Stomach (tissue), 8 donors: ENCODE measurements at regions not wholly inside any gene's neighbourhood (a gene's known extent, or its start where the extent isn't known, plus 50 kb on each side); places are given as distances from the start of the nearest gene placed in this dataset.
A peak's percentile ranks its signal among the peaks of the same experiment; 100 is the strongest.
"Not testable (repeated sequence)": the region's sequence is repeated elsewhere in the genome, so short reads cannot be mapped to it uniquely, and the experiment has no call there.

Experiments
- DNase-seq, 2 donors: peaks; one replicate each; pipeline versions ENCODE4 v3.0.0 to v3.0.0-alpha.2; 2013 to 2019
- H3K27ac ChIP-seq, 5 donors: fragments of 200-600 bp in 4 of 5; sonication (generic) in 4 of 5; one replicate each; pipeline ENCODE4 v1.5.1; 2013 to 2019; ENCODE audit warnings: mild to moderate bottlenecking in 1 of 5, moderate library complexity in 1 of 5
- H3K27me3 ChIP-seq, 3 donors: fragments of 200-600 bp; sonication (generic); one replicate each; pipeline ENCODE4 v1.5.1; 2017 to 2019; ENCODE audit warnings: mixed run types in 1 of 3
- H3K36me3 ChIP-seq, 4 donors: fragments of 200-600 bp; sonication (generic); 1 replicate in 3 of 4; 2 replicates in 1 of 4; pipeline ENCODE4 v1.5.1; 2016 to 2019
- H3K4me1 ChIP-seq, 4 donors: fragments of 200-600 bp; sonication (generic); one replicate each; pipeline ENCODE4 v1.5.1; 2016 to 2019
- H3K4me3 ChIP-seq, 4 donors: fragments of 200-600 bp; sonication (generic) in 3 of 4; one replicate each; pipeline ENCODE4 v1.5.1; 2016 to 2019; ENCODE audit warnings: mild to moderate bottlenecking in 1 of 4
- H3K9me3 ChIP-seq, 4 donors: fragments of 200-600 bp; sonication (generic); one replicate each; pipeline ENCODE4 v1.5.1; 2016 to 2019
- CTCF ChIP-seq, 7 experiments: fragments of 450-650 bp in 4 of 7; fragments of 200-600 bp in 3 of 7; sonication (generic) in 3 of 7; IDR thresholded peaks; one replicate each; pipeline ENCODE4 v1.5.1; 2016 to 2019; ENCODE audit warnings: antibody characterized with exemption in 7 of 7, control low read depth in 2 of 7, mild to moderate bottlenecking in 1 of 7
- EP300 ChIP-seq: sonication (generic); formaldehyde crosslinking; IDR thresholded peaks from one replicate; pipeline ENCODE4 v1.6.1; 2017; ENCODE audit warnings: antibody characterized with exemption
- POLR2A ChIP-seq, 4 donors: fragments of 450-650 bp; IDR thresholded peaks; one replicate each; pipeline ENCODE4 v1.6.1; 2016; ENCODE audit warnings: antibody characterized with exemption in 4 of 4, control low read depth in 2 of 4, mild to moderate bottlenecking in 1 of 4, moderate library complexity in 1 of 4
- POLR2AphosphoS5 ChIP-seq, 3 donors: sonication (generic); formaldehyde crosslinking; IDR thresholded peaks; one replicate each; pipeline ENCODE4 v1.6.1; 2016; ENCODE audit warnings: antibody characterized with exemption in 3 of 3
- whole genome bisulfite sequencing, 5 donors: extraction: QIAGEN DNeasy Blood & Tissue Kit in 3 of 5; methylation state at CpG; one replicate each; pipeline versions ENCODE4 v1.1.5 to v1.1.7; 2013 to 2018; 5-methylcytosine and 5-hydroxymethylcytosine counted together
- intact Hi-C: fragments of 100-400 bp; cut with DNase I; formaldehyde crosslinking; loops from one replicate; pipeline ENCODE4 v1.15.1; 2023; ENCODE audit warnings: low total_unique reads
- donor health status: healthy with polysubstance abuse.
- donor health status: Bipolar disorder and iron deficiency.
- donor health status: healthy.

GRCh38 chr17:63082273-63082861, 116.3 kb downstream of the TANC2 start:
- intact Hi-C loops, result no loop called here
- Histone ChIP-seq H3K4me1 (peaks cover 0 to 5% (median 2%) of the 10 kb centered on the region in 4 donors), H3K27ac (no peak overlapping the region), H3K36me3 (no peaks in the 10 kb centered on the region), H3K9me3 (no peaks in the 10 kb centered on the region), H3K4me3 (no peak overlapping the region), H3K27me3 (no peaks in the 10 kb centered on the region)
- peak in 1 of 2 donors; percentile 54 for DNase-seq
- TF ChIP-seq CTCF (IDR thresholded peaks at IDR 0.05) (peak in 1 of 7 experiments; percentile 25), POLR2A (IDR thresholded peaks at IDR 0.05) (no peak)
- 81 to 96% (median 89%) methylated on average over 2 of the region's 2 CpGs for WGBS, 5 donors

- Histone ChIP-seq H3K27me3 (no peaks in the 10 kb centered on the region), H3K4me1 (peaks cover 0 to 5% (median 2%) of the 10 kb centered on the region in 4 donors), H3K4me3 (no peak overlapping the region), H3K9me3 (no peaks in the 10 kb centered on the region), H3K27ac (no peak overlapping the region), H3K36me3 (no peaks in the 10 kb centered on the region)
- WGBS, 5 donors, result 91 to 100% (median 97%) methylated on average over 1 of the region's 1 CpG
- TF ChIP-seq POLR2AphosphoS5 (IDR thresholded peaks at IDR 0.05) (no peak), CTCF (IDR thresholded peaks at IDR 0.05) (no peak), EP300 (no peak), POLR2A (IDR thresholded peaks at IDR 0.05) (no peak)
- no peak for DNase-seq
- intact Hi-C loops, result no loop called here
Measured at GRCh38 chr17:63082952-63083351, 116.9 kb downstream of the TANC2 start.

DNA sequence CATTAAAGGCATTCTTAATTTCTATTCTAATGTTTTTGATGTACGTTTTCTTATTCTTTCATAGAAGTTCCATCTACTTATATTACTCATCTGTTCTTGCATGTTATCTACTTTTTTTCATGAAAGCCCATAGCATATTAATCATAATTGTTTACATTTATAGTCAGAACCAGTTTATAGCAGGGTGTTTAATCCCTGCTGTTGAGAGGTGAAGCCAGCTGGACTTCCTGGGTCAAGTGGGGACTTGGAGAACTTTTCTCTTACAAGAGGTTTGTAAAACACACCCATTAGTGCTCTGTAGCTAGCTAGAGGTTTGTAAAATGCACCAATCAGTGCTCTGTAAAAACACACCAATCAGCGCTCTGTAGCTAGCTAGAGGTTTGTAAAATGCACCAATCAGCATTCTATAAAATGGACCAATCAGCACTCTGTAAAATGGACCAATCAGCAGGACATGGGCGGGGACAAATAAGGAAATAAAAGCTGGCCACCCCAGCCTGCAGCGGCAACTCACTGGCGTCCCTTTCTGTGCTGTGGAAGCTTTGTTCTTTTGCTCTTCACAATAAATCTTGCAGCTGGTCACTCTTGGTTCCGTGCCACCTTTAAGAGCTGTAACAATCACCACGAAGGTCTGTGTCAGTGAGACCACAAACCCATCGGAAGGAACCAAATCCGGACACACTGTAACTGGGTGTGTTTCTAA, 120.6 kb downstream of the TANC2 start:
- no peak overlapping the region for H3K27ac ChIP-seq
- no peaks in the 10 kb centered on the region for H3K36me3 ChIP-seq
- peaks cover 0 to 5% (median 2%) of the 10 kb centered on the region in 4 donors for H3K4me1 ChIP-seq
- WGBS, 5 donors, result 90 to 94% (median 92%) methylated on average over 9 of the region's 9 CpGs
- H3K4me3 ChIP-seq, result no peak overlapping the region
- no peak for DNase-seq
- no peaks in the 10 kb centered on the region for H3K27me3 ChIP-seq
- intact Hi-C loops, result no loop called here
- no peaks in the 10 kb centered on the region for H3K9me3 ChIP-seq
- TF ChIP-seq CTCF (IDR thresholded peaks at IDR 0.05) (no peak), EP300 (no peak), POLR2A (IDR thresholded peaks at IDR 0.05) (no peak), POLR2AphosphoS5 (IDR thresholded peaks at IDR 0.05) (no peak)

DNA sequence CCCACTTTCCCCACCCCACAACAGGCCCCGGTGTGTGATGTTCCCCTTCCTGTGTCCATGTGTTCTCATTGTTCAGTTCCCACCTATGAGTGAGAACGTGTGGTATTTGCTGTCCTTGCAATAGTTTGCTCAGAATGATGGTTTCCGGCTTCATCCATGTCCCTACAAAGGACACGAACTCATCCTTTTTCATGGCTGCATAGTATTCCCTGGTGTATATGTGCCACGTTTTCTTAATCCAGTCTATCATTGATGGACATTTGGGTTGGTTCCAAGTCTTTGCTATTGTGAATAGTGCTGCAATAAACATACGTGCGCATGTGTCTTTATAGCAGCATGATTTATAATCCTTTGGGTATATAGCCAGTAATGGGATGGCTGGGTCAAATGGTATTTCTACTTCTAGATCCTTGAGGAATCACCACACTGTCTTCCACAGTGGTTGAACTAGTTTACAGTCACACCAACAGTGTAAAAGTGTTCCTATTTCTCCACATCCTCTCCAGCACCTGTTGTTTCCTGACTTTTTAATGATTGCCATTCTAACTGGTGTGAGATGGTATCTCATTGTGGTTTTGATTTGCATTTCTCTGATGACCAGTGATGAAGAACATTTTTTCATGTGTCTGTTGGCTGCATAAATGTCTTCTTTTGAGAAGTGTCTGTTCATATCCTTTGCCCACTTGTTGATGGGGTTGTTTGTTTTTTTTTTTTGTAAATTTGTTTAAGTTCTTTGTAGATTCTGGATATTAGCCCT, 124.5 kb downstream of the TANC2 start:
- H3K27me3 ChIP-seq, intact Hi-C loops, H3K4me3 ChIP-seq, H3K36me3 ChIP-seq, H3K27ac ChIP-seq, DNase-seq, H3K9me3 ChIP-seq, H3K4me1 ChIP-seq: not testable (repeated sequence)
- WGBS, 5 donors, result 83 to 94% (median 91%) methylated on average over 7 of the region's 7 CpGs

GRCh38 chr17:63091909-63092308, 125.9 kb downstream of the TANC2 start:
- H3K4me1 ChIP-seq, H3K27ac ChIP-seq, H3K36me3 ChIP-seq, DNase-seq, intact Hi-C loops, H3K9me3 ChIP-seq, H3K27me3 ChIP-seq, H3K4me3 ChIP-seq: not testable (repeated sequence)
